Vagina (tissue), 2 donors: ENCODE measurements at regions not wholly inside any gene's neighbourhood (a gene's known extent, or its start where the extent isn't known, plus 50 kb on each side); places are given as distances from the start of the nearest gene placed in this dataset.

Experiments used
- DNase-seq, 2 donors: peaks; one replicate each; pipeline ENCODE4 v3.0.0-alpha.2; 2017; ENCODE audit errors: extremely low spot score in 2 of 2
- H3K27ac ChIP-seq: fragments of 200-600 bp; sonication (generic); one replicate; pipeline ENCODE4 v1.5.1; 2019
- H3K27me3 ChIP-seq: fragments of 200-600 bp; sonication (generic); one replicate; pipeline ENCODE4 v1.5.1; 2019
- H3K36me3 ChIP-seq, 2 donors: fragments of 200-600 bp; sonication (generic); one replicate each; pipeline ENCODE4 v1.5.1; 2017 to 2019
- H3K4me1 ChIP-seq: fragments of 200-600 bp; sonication (generic); one replicate; pipeline ENCODE4 v1.5.1; 2019
- H3K4me3 ChIP-seq, 2 donors: fragments of 200-600 bp; sonication (generic); 1 replicate in 1 of 2; 2 replicates in 1 of 2; pipeline ENCODE4 v1.5.1; 2016 to 2019
- H3K9me3 ChIP-seq: fragments of 200-600 bp; sonication (generic); one replicate; pipeline ENCODE4 v1.5.1; 2019
- POLR2A ChIP-seq, 2 donors: fragments of 450-650 bp; IDR thresholded peaks; one replicate each; pipeline ENCODE4 v1.6.1; 2017; ENCODE audit warnings: antibody characterized with exemption in 2 of 2, mild to moderate bottlenecking in 2 of 2, moderate library complexity in 2 of 2
- POLR2AphosphoS5 ChIP-seq, 2 donors: sonication (generic); formaldehyde crosslinking; IDR thresholded peaks; one replicate each; pipeline ENCODE4 v1.9.0; 2017; ENCODE audit warnings: antibody characterized with exemption in 2 of 2, mild to moderate bottlenecking in 2 of 2, low read depth in 1 of 2; ENCODE audit not compliant: insufficient read depth in 1 of 2
- intact Hi-C: fragments of 100-400 bp; cut with DNase I; formaldehyde crosslinking; loops from one replicate; pipeline ENCODE4 v1.15.1; 2023
- TF ChIP-seq, protein P1 (sequence below), 3 experiments: fragments of 450-650 bp in 2 of 3; fragments of 200-600 bp in 1 of 3; sonication (generic) in 1 of 3; IDR thresholded peaks; one replicate each; pipeline ENCODE4 v1.5.1; 2017 to 2019; ENCODE audit warnings: antibody characterized with exemption in 3 of 3, mild to moderate bottlenecking in 2 of 3, moderate library complexity in 2 of 3

DNA sequence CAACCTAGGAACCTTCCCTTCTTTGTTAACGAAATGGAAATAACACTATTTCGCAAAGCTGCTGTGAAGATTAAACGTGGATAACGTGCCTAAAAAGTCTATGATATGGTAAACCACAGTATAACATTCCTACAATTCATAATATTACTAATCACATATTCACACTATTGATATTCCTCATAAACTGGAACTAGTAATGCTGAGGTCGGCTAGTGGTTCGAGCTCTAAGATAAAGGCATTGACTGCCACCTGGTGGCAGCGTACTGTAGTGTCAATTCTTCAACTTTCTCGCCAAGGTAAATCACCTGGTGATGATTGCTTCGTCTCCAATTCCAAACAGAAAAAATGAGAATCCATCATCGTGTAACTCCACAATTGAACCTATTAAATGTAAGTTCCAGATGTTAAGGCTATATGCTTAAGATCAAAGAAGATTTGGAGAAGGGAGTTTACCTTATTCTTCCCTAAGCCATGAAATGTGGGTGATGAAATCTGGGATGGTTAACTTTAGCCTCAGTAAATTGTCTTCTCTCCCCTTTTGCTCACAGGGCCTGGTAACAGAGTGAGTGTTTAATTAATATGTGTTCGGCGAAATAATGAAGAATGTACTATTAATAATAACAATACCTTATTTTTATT, 197.5 kb upstream of the TMEM132C start:
- H3K36me3 ChIP-seq, result no peaks in the 10 kb centered on the region
- H3K9me3 ChIP-seq, result no peaks in the 10 kb centered on the region
- TF ChIP-seq POLR2A (IDR thresholded peaks at IDR 0.05), result no peak
- TF ChIP-seq POLR2AphosphoS5 (IDR thresholded peaks at IDR 0.05; ENCODE audit: insufficient read depth in 1 of 2, low read depth in 1 of 2), result peak in 1 of 2 donors; percentile 29
- peak in 1 of 2 donors; percentile 6 for DNase-seq
- no peaks in the 10 kb centered on the region for H3K4me1 ChIP-seq
- no peak overlapping the region for H3K4me3 ChIP-seq
- intact Hi-C loops, result no loop called here
- H3K27me3 ChIP-seq, result no peaks in the 10 kb centered on the region
- no peak overlapping the region for H3K27ac ChIP-seq

- intact Hi-C loops, result no loop called here
- DNase-seq, result peak in 1 of 2 donors; percentile 74
- Histone ChIP-seq H3K4me1 (no peaks in the 10 kb centered on the region), H3K9me3 (no peaks in the 10 kb centered on the region), H3K36me3 (no peaks in the 10 kb centered on the region), H3K27me3 (no peaks in the 10 kb centered on the region), H3K4me3 (no peak overlapping the region), H3K27ac (no peak overlapping the region)
- TF ChIP-seq POLR2AphosphoS5 (IDR thresholded peaks at IDR 0.05; ENCODE audit: insufficient read depth in 1 of 2, low read depth in 1 of 2), result no peak
- TF ChIP-seq, protein P1, sequence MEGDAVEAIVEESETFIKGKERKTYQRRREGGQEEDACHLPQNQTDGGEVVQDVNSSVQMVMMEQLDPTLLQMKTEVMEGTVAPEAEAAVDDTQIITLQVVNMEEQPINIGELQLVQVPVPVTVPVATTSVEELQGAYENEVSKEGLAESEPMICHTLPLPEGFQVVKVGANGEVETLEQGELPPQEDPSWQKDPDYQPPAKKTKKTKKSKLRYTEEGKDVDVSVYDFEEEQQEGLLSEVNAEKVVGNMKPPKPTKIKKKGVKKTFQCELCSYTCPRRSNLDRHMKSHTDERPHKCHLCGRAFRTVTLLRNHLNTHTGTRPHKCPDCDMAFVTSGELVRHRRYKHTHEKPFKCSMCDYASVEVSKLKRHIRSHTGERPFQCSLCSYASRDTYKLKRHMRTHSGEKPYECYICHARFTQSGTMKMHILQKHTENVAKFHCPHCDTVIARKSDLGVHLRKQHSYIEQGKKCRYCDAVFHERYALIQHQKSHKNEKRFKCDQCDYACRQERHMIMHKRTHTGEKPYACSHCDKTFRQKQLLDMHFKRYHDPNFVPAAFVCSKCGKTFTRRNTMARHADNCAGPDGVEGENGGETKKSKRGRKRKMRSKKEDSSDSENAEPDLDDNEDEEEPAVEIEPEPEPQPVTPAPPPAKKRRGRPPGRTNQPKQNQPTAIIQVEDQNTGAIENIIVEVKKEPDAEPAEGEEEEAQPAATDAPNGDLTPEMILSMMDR (IDR thresholded peaks at IDR 0.05), result no peak
- no peak for TF ChIP-seq POLR2A (IDR thresholded peaks at IDR 0.05)
Measured at GRCh38 chr12:128073937-128074336, 193.0 kb upstream of the TMEM132C start.

DNA sequence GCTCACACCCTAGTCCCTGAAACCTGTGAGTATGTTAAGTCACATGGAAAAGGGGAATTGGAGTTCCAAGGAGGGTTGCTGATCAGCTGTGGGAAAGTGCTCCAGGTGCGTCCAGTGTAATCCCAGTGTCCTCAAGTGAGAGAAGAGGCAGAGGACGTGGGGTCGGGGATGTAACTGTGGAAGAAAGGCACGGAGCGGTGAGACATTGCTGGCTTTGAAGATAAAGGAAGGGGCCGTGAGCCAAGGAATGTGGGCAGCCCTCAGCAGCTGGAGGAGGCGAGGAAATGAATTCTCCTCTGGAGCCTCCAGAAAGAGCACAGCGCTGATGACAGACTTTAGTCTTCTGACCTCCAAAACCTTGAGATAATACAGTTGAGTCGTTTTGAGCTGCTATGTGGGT, 191.6 kb upstream of the TMEM132C start:
- no peak overlapping the region for H3K4me3 ChIP-seq
- no peaks in the 10 kb centered on the region for H3K4me1 ChIP-seq
- no peak for TF ChIP-seq POLR2A (IDR thresholded peaks at IDR 0.05)
- H3K27ac ChIP-seq, result no peak overlapping the region
- H3K36me3 ChIP-seq, result no peaks in the 10 kb centered on the region
- intact Hi-C loops, result no loop called here
- DNase-seq, result peak in 1 of 2 donors; percentile 47
- no peaks in the 10 kb centered on the region for H3K27me3 ChIP-seq
- H3K9me3 ChIP-seq, result no peaks in the 10 kb centered on the region

DNA sequence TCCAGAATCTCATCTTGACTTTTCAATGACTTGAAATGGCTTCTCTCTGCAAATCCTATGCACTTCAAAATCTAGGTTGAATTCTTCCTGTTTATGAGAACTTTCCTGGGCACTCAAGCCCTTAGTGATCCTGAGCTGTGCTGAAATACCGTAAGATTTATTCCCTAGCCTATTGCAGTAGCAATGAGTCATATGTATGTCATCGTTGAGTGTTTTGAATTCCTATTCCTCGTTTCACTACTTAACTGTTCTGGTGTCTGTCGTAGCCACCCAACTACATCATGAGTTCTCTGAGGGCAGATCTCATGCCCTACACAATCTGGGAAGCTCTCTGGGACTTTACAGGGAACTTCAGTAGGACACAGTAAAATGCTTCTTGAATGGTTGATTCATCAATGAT, 190.8 kb upstream of the TMEM132C start:
- no peak for DNase-seq
- intact Hi-C loops, result no loop called here

GRCh38 chr12:128077211-128077916, 189.6 kb upstream of the TMEM132C start:
- DNase-seq, result no peak
- intact Hi-C loops, result no loop called here
- no peaks in the 10 kb centered on the region for H3K27me3 ChIP-seq
- no peaks in the 10 kb centered on the region for H3K36me3 ChIP-seq
- H3K9me3 ChIP-seq, result no peaks in the 10 kb centered on the region
- no peak overlapping the region for H3K4me3 ChIP-seq
- TF ChIP-seq POLR2AphosphoS5 (IDR thresholded peaks at IDR 0.05; ENCODE audit: insufficient read depth in 1 of 2, low read depth in 1 of 2) (no peak), POLR2A (IDR thresholded peaks at IDR 0.05) (no peak)
- TF ChIP-seq, protein P1 (IDR thresholded peaks at IDR 0.05), result no peak
- H3K27ac ChIP-seq, result no peak overlapping the region
- no peaks in the 10 kb centered on the region for H3K4me1 ChIP-seq

More for the DNA sequence above, 190.8 kb upstream of the TMEM132C start:
- no peaks in the 10 kb centered on the region for H3K36me3 ChIP-seq
- H3K27me3 ChIP-seq, result no peaks in the 10 kb centered on the region
- H3K27ac ChIP-seq, result no peak overlapping the region
- no peaks in the 10 kb centered on the region for H3K4me1 ChIP-seq
- no peaks in the 10 kb centered on the region for H3K9me3 ChIP-seq
- H3K4me3 ChIP-seq, result no peak overlapping the region
- TF ChIP-seq, protein P1 (IDR thresholded peaks at IDR 0.05), result no peak
- TF ChIP-seq POLR2AphosphoS5 (IDR thresholded peaks at IDR 0.05; ENCODE audit: insufficient read depth in 1 of 2, low read depth in 1 of 2) (peak in 1 of 2 donors; percentile 14), POLR2A (IDR thresholded peaks at IDR 0.05) (no peak)

DNA sequence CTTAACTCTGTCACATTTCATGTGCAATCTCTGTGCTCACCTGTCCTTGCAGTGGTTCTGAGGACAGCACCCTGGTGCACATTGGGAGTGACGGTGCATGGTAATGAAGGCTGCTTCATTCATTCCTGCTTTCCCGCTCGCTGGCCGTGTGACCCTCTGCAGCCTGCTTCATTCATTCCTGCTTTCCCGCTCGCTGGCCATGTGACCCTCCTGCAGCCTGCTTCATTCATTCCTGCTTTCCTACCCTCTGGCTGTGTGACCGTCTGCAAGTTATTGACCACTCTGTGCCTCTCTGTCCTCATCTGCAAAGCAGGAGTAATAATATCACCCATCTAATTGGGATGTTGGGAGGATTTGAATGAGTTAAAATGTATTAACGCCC, 189.1 kb upstream of the TMEM132C start:
- Histone ChIP-seq H3K27ac (no peak overlapping the region), H3K27me3 (no peaks in the 10 kb centered on the region), H3K36me3 (no peaks in the 10 kb centered on the region), H3K4me1 (no peaks in the 10 kb centered on the region), H3K4me3 (no peak overlapping the region), H3K9me3 (no peaks in the 10 kb centered on the region)
- intact Hi-C loops, result no loop called here
- TF ChIP-seq, protein P1 (IDR thresholded peaks at IDR 0.05), result no peak
- TF ChIP-seq POLR2A (IDR thresholded peaks at IDR 0.05), result no peak
- TF ChIP-seq POLR2AphosphoS5 (IDR thresholded peaks at IDR 0.05; ENCODE audit: insufficient read depth in 1 of 2, low read depth in 1 of 2), result no peak
- DNase-seq, result no peak
